ENCODE measurements at regions not wholly inside any gene's neighbourhood (a gene's known extent, or its start where the extent isn't known, plus 50 kb on each side); places are given as distances from the start of the nearest gene placed in this dataset.
A peak's percentile ranks its signal among the peaks of the same experiment; 100 is the strongest.

DNA sequence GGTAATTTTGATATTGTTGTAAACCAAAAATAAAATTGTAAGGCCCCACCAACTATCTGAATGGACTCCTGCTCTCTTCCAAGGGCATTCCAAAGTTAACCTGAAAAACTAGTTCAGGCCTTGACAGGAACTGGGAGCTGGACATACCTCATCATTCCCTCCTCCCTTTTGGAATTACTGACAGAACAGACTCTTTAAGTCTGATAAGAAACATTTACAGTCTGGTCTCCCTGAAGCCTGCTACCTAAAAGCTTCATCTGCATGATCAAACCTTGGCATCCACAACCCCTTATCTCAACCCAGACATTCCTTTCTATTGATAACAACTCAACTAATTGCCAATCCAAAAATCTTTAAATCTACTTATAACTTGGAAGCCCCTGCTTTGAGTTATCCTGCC is 123.8 kb downstream of the TLR5 start:
- DNase-seq (ENCODE audit: low read depth in 1 of 2, low spot score in 1 of 2) (no peak), FAIRE-seq (no peak), ATAC-seq (no peak)
- Histone ChIP-seq H3K9me3 (no peaks in the 10 kb centered on the region), H3K27ac (no peak overlapping the region), H3K4me2 (no peak overlapping the region), H3K4me3 (no peak overlapping the region), H3K4me1 (no peaks in the 10 kb centered on the region)
- POLR2A ChIA-PET, result no interaction called here
- TF ChIP-seq TP53 (CRISPR knock-in tag; IDR thresholded peaks at IDR 0.05) (no peak), ESRRA (IDR thresholded peaks at IDR 0.05; ENCODE audit: borderline replicate concordance, low read length) (no peak), TFCP2L1 (CRISPR knock-in tag; IDR thresholded peaks at IDR 0.05) (no peak), FOSB (CRISPR knock-in tag; IDR thresholded peaks at IDR 0.05) (no peak), EP300 (IDR thresholded peaks at IDR 0.05) (no peak), ZFP36 (IDR thresholded peaks at IDR 0.05; ENCODE audit: borderline replicate concordance, partially characterized antibody) (no peak), JUNB (IDR thresholded peaks at IDR 0.05) (no peak), HOXA7 (CRISPR knock-in tag; IDR thresholded peaks at IDR 0.05) (no peak), HDAC2 (IDR thresholded peaks at IDR 0.05) (no peak), EHMT2 (IDR thresholded peaks at IDR 0.05; ENCODE audit: low read depth) (no peak), SMC3 (IDR thresholded peaks at IDR 0.05) (no peak), HOXB13 (CRISPR knock-in tag; IDR thresholded peaks at IDR 0.05; ENCODE audit: low read depth) (no peak), BHLHE40 (IDR thresholded peaks at IDR 0.05; ENCODE audit: low read depth, low read length) (no peak)
- TF ChIP-seq, protein P1, sequence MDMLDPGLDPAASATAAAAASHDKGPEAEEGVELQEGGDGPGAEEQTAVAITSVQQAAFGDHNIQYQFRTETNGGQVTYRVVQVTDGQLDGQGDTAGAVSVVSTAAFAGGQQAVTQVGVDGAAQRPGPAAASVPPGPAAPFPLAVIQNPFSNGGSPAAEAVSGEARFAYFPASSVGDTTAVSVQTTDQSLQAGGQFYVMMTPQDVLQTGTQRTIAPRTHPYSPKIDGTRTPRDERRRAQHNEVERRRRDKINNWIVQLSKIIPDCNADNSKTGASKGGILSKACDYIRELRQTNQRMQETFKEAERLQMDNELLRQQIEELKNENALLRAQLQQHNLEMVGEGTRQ (IDR thresholded peaks at IDR 0.05), result no peak
- CTCF ChIA-PET, result interaction anchor here (1.5 kb wide), 1 partner anchor 8 kb away, joined by 7 read pairs; no protein-coding TSS in a partner anchor

DNA sequence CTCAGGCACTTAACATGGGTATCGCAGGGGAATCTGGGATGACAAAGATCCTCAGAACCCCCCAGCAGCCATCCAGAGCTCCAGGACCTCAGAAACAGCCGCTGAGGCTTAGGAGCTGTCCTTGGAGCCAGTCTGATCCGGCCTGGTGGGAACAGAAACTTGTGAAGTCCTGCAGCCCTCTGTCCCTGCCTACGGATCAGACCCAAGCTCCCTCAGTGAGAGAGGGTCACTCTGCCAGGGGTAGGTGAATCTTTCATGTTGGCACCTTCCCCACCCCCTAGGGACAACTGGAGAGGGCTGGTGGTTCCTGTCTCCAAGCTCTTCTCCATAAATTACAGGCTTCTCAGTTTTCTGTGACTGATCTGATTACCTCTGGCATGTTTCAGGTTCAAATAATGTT is 122.3 kb downstream of the TLR5 start:
- Histone ChIP-seq H3K9me3 (no peaks in the 10 kb centered on the region), H3K4me3 (no peak overlapping the region), H3K4me1 (0 out of 3 replicates have a peak, but pooled peaks cover 4% of the 10 kb centered on the region), H3K4me2 (no peak overlapping the region), H3K27ac (no peak overlapping the region)
- ATAC-seq (no peak), FAIRE-seq (no peak), DNase-seq (ENCODE audit: low read depth in 1 of 2, low spot score in 1 of 2) (no peak)
- 69% methylated on average over 4 of the region's 4 CpGs for WGBS (ENCODE audit: missing lambda C conversion rate)
- POLR2A ChIA-PET, result no interaction called here
- CTCF ChIA-PET, result interaction anchor here (1.4 kb wide), 1 partner anchor 9 kb away, joined by 4 read pairs; no protein-coding TSS in a partner anchor
- no peak for TF ChIP-seq ZFP36 (IDR thresholded peaks at IDR 0.05; ENCODE audit: borderline replicate concordance, partially characterized antibody)

GRCh38 chr1:223022641-223023473 is 120.2 kb downstream of the TLR5 start:
- CTCF ChIA-PET, result interaction anchor here (0.7 kb wide), 1 partner anchor 13 kb away, joined by 3 read pairs; no protein-coding TSS in a partner anchor

More at GRCh38 chr1:223022641-223023473, 120.2 kb downstream of the TLR5 start:
- Histone ChIP-seq H3K4me1 (0 out of 3 replicates have a peak, but pooled peaks cover 4% of the 10 kb centered on the region), H3K4me3 (no peak overlapping the region), H3K4me2 (no peak overlapping the region), H3K27ac (0 out of 6 replicates have a peak overlapping the region, but pooled peaks of 1 of the 2 experiments have one; percentile 11), H3K9me3 (no peaks in the 10 kb centered on the region)
- FAIRE-seq (no peak), ATAC-seq (peak; percentile 27 to 45; a peak in 3 of 6 replicates), DNase-seq (ENCODE audit: low read depth in 1 of 2, low spot score in 1 of 2) (no peak)
- 73% methylated on average over 5 of the region's 7 CpGs for WGBS (ENCODE audit: missing lambda C conversion rate)
- POLR2A ChIA-PET, result no interaction called here
- TF ChIP-seq SMC3 (IDR thresholded peaks at IDR 0.05) (no peak), EHMT2 (IDR thresholded peaks at IDR 0.05; ENCODE audit: low read depth) (no peak), PBX3 (IDR thresholded peaks at IDR 0.05) (no peak), TFCP2L1 (CRISPR knock-in tag; IDR thresholded peaks at IDR 0.05) (no peak), MAZ (IDR thresholded peaks at IDR 0.05; ENCODE audit: borderline replicate concordance, low read depth, low read length) (no peak), KDM5A (IDR thresholded peaks at IDR 0.05) (no peak), HOXB5 (CRISPR knock-in tag; IDR thresholded peaks at IDR 0.05) (no peak), HOXB13 (CRISPR knock-in tag; IDR thresholded peaks at IDR 0.05; ENCODE audit: low read depth) (no peak), JUNB (IDR thresholded peaks at IDR 0.05) (no peak), MAFK (IDR thresholded peaks at IDR 0.05; ENCODE audit: partially characterized antibody) (no peak), CTCF (IDR thresholded peaks at IDR 0.05) (no peak), CBX8 (IDR thresholded peaks at IDR 0.05) (no peak)
